ENCODE measurements at regions not wholly inside any gene's neighbourhood (a gene's known extent, or its start where the extent isn't known, plus 50 kb on each side); places are given as distances from the start of the nearest gene placed in this dataset.

DNA sequence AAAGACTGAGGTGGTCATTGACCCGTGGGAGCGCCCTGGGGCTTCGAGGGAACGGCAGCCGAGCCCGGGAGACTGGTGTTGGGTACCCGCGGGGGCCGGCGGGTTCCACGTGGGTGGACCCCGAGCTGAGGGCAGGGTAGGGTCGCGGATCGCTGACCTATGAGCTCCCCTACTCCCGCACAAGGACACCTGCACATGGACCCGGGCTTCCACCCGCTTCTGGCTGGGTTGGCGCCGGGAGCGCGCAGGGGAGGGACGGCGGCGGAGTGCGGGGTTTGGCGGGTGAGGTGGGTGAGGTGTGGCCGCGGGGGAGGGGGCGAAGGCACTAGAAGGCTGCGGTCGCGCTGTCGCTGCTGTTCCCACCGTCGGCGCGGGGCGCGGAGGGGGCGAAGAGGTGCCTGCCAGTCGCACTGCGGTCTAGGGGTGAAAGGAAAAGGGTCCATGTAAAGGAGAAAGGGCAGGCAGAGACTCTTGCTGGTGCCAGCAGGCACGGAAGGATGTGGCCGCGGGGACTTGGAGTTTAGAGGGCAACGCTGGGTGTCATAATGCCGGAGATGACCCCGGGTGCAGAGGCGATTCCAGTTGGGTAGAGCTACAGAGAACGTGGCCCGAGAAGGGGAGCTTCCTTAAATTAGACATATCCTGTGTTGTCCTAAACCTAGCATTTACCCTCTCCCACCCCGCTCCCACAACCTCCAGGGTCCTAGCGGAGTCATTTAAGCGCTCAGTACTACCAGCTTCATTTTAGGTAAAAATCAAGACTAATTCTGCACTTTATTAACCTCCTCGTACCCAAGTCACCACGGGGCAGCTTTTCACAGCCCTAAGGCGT is 245.9 kb upstream of the TOPAZ1 start:
- no peak for TF ChIP-seq Cebpa-rat (IDR thresholded peaks at IDR 0.05)
- Histone ChIP-seq H4K20me1 (peaks cover 53% of the 10 kb centered on the region), H3K9me3 (peaks cover 30% of the 10 kb centered on the region; the same call in 1 of the 2 replicates), H3K27me3 (peaks cover 81% of the 10 kb centered on the region), H3K27ac (no peak overlapping the region), H3K4me3 (peak overlapping the region; percentile 67), H3K9ac (no peak overlapping the region), H3K36me3 (no peaks in the 10 kb centered on the region), H3K4me2 (peak overlapping the region; percentile 99), H3K4me1 (peaks cover 47% of the 10 kb centered on the region)

DNA sequence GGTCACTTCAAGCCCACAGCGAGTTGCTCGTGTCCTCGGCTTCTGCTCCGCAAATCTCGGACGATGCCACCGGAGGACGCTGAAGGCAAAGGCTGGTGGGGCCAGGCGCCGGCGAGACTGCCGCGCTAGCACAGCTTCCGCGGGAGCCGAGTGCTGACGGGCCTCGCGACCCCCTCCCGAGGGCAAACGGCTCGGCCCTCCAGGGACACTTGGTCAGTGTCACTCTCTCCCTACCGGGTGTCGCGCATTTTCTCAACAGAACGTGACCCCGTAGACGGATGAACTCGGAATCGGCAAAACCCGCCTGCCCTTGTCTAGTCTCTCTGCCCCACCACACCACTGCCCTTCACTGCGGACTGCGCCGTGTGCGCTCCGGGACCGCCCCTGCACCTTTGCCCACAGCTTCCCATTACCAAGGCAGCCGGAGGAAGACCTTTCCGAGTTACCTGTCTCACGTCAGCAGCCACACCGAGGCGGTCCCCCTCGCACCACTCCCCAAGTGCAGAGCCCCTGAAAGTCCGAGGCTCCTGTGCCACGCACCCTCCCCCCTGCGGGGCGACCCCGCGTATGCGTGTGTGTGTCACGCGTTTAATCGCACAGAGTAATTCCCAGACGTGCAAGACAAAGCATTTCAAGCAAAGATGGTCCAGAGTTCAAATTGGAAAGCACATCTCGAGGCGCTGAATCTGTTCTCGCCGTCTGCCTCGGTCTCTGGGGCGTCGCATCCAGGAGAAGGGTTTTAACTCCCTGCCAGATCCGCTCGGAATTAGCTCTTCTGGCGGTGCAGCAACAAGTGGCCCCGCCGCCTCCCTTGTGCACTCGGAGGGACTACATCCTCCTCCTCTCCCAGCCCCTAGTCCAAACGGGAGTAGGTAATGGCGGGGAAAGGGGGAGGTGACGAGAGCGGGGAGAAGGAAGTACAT is 245.0 kb upstream of the TOPAZ1 start:
- no peaks in the 10 kb centered on the region for H3K36me3 ChIP-seq
- H3K27ac ChIP-seq, result no peak overlapping the region
- peaks cover 24% of the 10 kb centered on the region; the same call in 1 of the 2 replicates for H3K9me3 ChIP-seq
- peaks cover 47% of the 10 kb centered on the region for H3K4me1 ChIP-seq
- peak overlapping the region; percentile 99 for H3K4me2 ChIP-seq
- H3K4me3 ChIP-seq, result peak overlapping the region; percentile 67
- peaks cover 53% of the 10 kb centered on the region for H4K20me1 ChIP-seq
- peaks cover 90% of the 10 kb centered on the region for H3K27me3 ChIP-seq
- no peak overlapping the region for H3K9ac ChIP-seq
- TF ChIP-seq Cebpa-rat (IDR thresholded peaks at IDR 0.05), result no peak

DNA sequence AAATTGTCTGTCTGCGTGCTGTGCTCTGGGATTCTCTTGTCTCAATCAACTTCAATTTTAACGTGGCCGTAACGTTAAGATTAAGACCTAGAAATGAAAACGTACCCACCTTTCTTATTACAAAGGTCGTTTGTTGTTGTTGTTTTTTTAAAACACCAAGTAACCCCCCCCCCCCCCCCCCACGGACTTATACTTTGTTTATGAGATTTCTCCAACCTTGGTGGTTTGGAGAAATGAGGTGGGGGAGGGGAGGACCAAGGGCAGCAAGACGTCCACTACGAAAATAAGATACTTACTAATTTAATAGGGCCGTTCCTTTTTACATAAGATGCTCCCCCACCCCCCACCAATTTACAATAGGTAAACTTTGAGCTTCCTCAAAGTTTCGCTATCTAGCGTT is 244.4 kb upstream of the TOPAZ1 start:
- peaks cover 47% of the 10 kb centered on the region for H3K4me1 ChIP-seq
- peaks cover 53% of the 10 kb centered on the region for H4K20me1 ChIP-seq
- no peaks in the 10 kb centered on the region for H3K36me3 ChIP-seq
- TF ChIP-seq Cebpa-rat (IDR thresholded peaks at IDR 0.05), result no peak
- H3K4me3 ChIP-seq, result 0 out of 2 replicates have a peak overlapping the region, but pooled peaks have one; percentile 67
- no peak overlapping the region for H3K9ac ChIP-seq
- no peak overlapping the region for H3K27ac ChIP-seq
- peaks cover 96% of the 10 kb centered on the region for H3K27me3 ChIP-seq
- H3K9me3 ChIP-seq, result peaks cover 23% of the 10 kb centered on the region; the same call in 1 of the 2 replicates
- H3K4me2 ChIP-seq, result peak overlapping the region; percentile 99

DNA sequence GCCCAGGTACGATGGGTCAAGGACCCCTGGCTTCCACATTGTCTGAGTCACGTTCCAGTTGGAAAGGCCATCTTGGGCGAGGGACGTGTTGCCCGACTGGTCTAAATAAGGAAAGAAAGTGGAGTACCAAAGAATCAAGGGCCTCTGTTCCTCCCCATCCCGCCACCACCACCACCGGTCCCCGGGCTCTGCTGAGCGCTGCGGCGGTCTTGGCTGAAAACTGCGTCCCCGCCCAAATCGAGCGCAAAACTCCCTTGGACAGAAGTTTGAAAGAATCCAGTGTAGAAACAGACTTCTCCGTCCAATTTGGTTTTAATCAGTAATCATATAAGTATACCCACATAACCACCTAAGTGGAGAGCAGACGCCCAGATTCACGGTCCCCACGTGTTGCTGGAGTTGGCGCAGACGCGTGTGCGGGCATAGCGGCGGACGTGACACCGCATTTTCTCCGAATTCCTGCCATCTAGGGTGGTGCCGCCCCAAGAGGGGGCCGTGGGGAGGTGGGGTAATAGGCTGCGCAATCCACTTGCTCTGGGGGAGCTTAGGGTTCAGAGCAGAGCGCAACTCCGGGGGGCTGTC is 243.8 kb upstream of the TOPAZ1 start:
- H3K9me3 ChIP-seq, result peaks cover 18% of the 10 kb centered on the region; the same call in 1 of the 2 replicates
- peaks cover 53% of the 10 kb centered on the region for H4K20me1 ChIP-seq
- no peak for TF ChIP-seq Cebpa-rat (IDR thresholded peaks at IDR 0.05)
- H3K4me3 ChIP-seq, result peak overlapping the region; percentile 64
- H3K4me2 ChIP-seq, result peak overlapping the region; percentile 87
- H3K36me3 ChIP-seq, result no peaks in the 10 kb centered on the region
- H3K27ac ChIP-seq, result no peak overlapping the region
- no peak overlapping the region for H3K9ac ChIP-seq
- H3K4me1 ChIP-seq, result peaks cover 47% of the 10 kb centered on the region
- H3K27me3 ChIP-seq, result peaks cover 98% of the 10 kb centered on the region

DNA sequence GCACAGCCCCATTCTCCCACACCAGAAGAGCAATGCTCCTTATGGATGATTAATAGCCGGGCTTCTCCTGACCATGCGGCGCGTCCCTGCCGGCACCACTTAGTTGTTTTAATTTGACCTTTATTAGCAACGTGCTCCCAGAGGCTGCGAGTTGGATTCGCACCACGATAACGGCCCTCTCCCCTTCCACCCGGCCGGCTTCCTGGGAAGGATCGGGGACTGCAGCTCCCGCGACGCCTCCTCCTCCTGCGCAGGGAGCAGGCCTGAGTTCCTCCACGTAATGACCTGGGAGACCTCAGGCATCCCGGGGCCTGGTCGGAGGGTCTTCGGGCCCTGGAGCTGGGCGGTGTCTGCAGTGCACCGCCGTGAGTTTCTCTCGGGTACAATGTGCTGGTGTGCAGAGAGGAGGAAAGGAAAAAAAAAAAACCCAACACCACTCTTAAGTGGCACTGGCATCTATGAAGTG is 243.3 kb upstream of the TOPAZ1 start:
- H3K27me3 ChIP-seq, result peaks cover 92% of the 10 kb centered on the region
- peaks cover 12% of the 10 kb centered on the region; the same call in 1 of the 2 replicates for H3K9me3 ChIP-seq
- H3K4me1 ChIP-seq, result peaks cover 47% of the 10 kb centered on the region
- H3K4me2 ChIP-seq, result peak overlapping the region; percentile 87
- H3K4me3 ChIP-seq, result peak overlapping the region; percentile 64
- no peak overlapping the region for H3K9ac ChIP-seq
- no peaks in the 10 kb centered on the region for H3K36me3 ChIP-seq
- H4K20me1 ChIP-seq, result peaks cover 53% of the 10 kb centered on the region
- TF ChIP-seq Cebpa-rat (IDR thresholded peaks at IDR 0.05), result no peak
- no peak overlapping the region for H3K27ac ChIP-seq

DNA sequence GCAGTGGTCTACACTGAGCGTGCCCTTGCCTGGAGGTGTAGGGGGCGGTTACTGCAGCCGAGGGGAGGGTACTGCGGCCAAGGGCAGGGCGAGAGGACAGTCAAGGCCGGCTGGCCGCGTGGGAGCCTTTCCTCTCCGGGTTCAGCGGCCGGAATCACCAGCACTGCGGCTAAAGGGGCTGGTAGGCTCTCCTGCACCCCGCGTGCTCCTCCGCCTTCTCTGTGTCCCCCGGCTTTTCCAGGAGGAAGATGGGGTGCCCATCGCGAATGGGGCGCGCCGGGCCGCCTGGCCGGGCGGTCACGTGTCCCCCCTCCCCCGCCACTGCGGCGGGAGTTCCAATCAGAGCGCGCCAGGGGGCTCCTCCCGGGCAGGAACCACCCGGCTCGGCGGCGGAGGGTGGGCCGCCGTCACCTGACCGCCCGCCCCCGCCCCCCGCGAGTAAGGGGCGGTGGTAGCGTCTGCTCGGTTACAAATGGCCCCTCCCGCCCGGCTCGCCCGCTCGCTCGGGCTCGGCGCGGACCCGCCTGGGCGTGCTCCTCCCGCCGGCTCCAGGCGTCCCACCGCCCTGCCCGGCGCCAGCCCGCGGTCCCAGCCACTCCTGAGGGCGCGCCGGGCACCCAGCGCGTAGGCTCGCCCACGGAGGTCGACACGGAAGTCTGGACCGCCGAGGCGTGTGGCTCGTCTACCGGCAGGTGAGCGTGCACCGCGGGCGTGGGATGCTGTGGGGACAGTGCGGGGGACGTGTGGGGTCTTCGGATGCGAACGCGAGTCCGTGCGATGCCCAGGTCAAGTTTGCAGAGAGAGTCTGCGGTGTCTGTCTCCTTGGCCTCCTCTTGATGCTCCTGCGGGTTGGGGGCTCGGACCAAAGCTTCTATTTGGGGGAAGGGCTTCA is 242.6 kb upstream of the TOPAZ1 start:
- Histone ChIP-seq H3K4me1 (peaks cover 47% of the 10 kb centered on the region), H3K9me3 (0 out of 2 replicates have a peak, but pooled peaks cover 9% of the 10 kb centered on the region), H3K4me3 (peak overlapping the region; percentile 64), H4K20me1 (peaks cover 53% of the 10 kb centered on the region), H3K27ac (no peak overlapping the region), H3K27me3 (peaks cover 89% of the 10 kb centered on the region), H3K4me2 (peak overlapping the region; percentile 87), H3K36me3 (no peaks in the 10 kb centered on the region), H3K9ac (no peak overlapping the region)
- no peak for TF ChIP-seq Cebpa-rat (IDR thresholded peaks at IDR 0.05)

DNA sequence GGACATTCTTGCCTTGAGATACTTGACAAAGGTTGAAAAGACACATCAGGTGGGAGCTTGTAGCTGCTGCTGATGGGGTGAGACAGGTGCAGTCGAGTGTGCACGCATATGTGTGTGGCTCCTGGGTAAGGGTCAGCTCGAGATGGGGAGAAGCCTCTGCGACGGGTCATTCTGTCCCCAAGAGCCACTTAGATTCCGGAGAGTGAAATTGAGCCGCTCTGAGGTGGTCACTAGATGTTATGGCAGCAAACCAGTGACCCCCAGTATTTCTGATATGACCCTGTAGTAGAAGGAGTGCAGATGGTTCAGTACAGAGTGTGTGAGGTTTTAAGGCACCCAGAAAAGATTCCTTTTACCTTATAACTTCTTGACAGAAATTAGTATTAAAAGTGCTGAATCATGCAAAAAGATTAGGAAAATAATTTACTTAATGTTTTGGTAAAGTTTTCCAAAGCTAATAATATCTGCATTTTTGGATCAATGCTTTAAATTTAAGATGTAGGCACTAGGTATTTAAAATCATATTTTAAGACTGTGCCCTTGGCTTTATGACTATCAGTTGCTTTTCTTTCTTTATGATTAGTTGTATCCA is 241.9 kb upstream of the TOPAZ1 start:
- Histone ChIP-seq H3K4me1 (peaks cover 42% of the 10 kb centered on the region), H3K4me3 (peak overlapping the region; percentile 64; the same call in 1 of the 2 replicates), H3K27me3 (peaks cover 82% of the 10 kb centered on the region), H3K9me3 (0 out of 2 replicates have a peak, but pooled peaks cover 9% of the 10 kb centered on the region), H3K27ac (no peak overlapping the region), H3K36me3 (no peaks in the 10 kb centered on the region), H3K4me2 (no peak overlapping the region; the same call in 1 of the 2 replicates), H4K20me1 (peaks cover 49% of the 10 kb centered on the region), H3K9ac (no peak overlapping the region)
- no peak for TF ChIP-seq Cebpa-rat (IDR thresholded peaks at IDR 0.05)

DNA sequence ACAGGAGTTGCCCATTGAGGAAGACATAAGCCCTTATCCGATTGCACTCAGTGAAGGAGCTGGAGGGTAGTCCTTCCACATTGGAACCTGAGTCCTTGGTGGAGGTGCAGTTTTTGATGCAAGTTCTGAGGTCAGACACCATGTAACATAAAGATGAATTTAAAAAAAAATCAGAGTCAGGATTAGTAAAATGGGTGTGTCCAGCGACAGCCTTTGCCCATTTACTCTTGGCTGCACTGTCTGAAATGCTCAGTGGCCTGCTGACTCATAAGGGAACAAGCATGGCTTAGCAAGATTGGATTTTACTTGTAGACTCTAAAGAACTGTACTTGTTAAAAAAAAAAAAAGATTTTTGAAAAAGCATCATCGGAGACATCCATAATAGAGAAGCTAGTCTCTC is 241.1 kb upstream of the TOPAZ1 start:
- Histone ChIP-seq H3K36me3 (no peaks in the 10 kb centered on the region), H3K9me3 (0 out of 2 replicates have a peak, but pooled peaks cover 9% of the 10 kb centered on the region), H3K4me3 (no peak overlapping the region), H3K9ac (no peak overlapping the region), H3K4me1 (peaks cover 34% of the 10 kb centered on the region), H3K27me3 (peaks cover 74% of the 10 kb centered on the region), H3K27ac (no peak overlapping the region), H4K20me1 (peaks cover 42% of the 10 kb centered on the region), H3K4me2 (no peak overlapping the region)
- TF ChIP-seq Cebpa-rat (IDR thresholded peaks at IDR 0.05), result no peak

Data from BLaER1 (cell line).